Naive B cell (primary cell): ENCODE measurements at regions not wholly inside any gene's neighbourhood (a gene's known extent, or its start where the extent isn't known, plus 50 kb on each side); places are given as distances from the start of the nearest gene placed in this dataset.

Experiments used
- ATAC-seq, 2 donors: fragments of 150-1000 bp; cut with Tn5 transposase; 2 replicates each; pipeline ENCODE4 v1.10.0; 2021; ENCODE audit warnings: low read depth in 2 of 2, mild to moderate bottlenecking in 2 of 2, moderate library complexity in 2 of 2
- DNase-seq: peaks from one replicate; pipeline ENCODE4 v3.0.0; 2022
- H3K27ac Mint-ChIP-seq, 6 donors: one replicate each; pipeline ENCODE4 v1.8.0; 2020 to 2022; ENCODE audit warnings: mild to moderate bottlenecking in 6 of 6, mixed read lengths in 6 of 6, moderate library complexity in 5 of 6, inconsistent platforms in 2 of 6
- H3K27me3 Mint-ChIP-seq, 3 donors: one replicate each; pipeline ENCODE4 v1.8.0; 2021 to 2022; ENCODE audit warnings: mixed read lengths in 3 of 3, mild to moderate bottlenecking in 1 of 3
- H3K36me3 Mint-ChIP-seq, 2 donors: one replicate each; pipeline ENCODE4 v1.8.0; 2020 to 2022; ENCODE audit warnings: mixed read lengths in 2 of 2, inconsistent platforms in 1 of 2, mild to moderate bottlenecking in 1 of 2
- H3K4me1 Mint-ChIP-seq, 3 donors: one replicate each; pipeline ENCODE4 v1.8.0; 2020 to 2022; ENCODE audit warnings: mixed read lengths in 3 of 3, inconsistent platforms in 1 of 3, mild to moderate bottlenecking in 1 of 3, moderate library complexity in 1 of 3
- H3K4me3 Mint-ChIP-seq, 8 donors: one replicate each; pipeline ENCODE4 v1.8.0; 2020 to 2022; ENCODE audit warnings: mild to moderate bottlenecking in 8 of 8, mixed read lengths in 8 of 8, moderate library complexity in 8 of 8, inconsistent platforms in 2 of 8
- H3K9me3 Mint-ChIP-seq, 7 donors: one replicate each; pipeline ENCODE4 v1.8.0; 2020 to 2022; ENCODE audit warnings: mixed read lengths in 7 of 7, mild to moderate bottlenecking in 5 of 7, inconsistent platforms in 2 of 7, moderate library complexity in 1 of 7

DNA sequence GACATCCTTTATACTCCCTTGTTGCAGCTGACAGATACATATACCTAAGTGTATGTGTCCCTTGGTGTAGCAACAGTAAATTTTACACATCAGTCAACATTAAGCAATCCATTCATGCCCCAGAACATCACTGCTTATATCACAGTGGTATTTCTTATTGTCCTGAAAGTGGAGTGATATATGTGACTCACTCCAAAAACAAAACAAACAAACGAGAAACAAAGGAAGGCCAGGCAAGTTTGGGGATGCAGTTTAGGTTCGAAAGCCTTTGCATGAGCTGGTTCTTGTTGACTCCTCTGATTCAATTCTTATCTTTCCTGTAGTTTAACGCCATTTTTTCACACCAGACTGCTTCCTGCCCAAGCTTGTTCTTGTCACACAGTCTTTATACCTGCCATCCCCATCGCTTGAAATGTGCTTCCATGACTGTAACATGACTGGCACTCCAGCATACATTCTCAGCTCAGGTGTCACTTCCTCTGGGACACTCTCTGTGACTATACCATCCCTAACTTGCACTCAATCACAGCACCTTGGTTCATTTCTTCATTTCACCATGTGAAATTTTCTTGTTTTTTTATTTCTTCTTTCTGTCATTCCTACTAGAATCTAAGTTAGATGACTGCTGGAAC lies 125.0 kb upstream of the TSHZ2 start:
- Mint-ChIP-seq H3K36me3 (no peaks in the 10 kb centered on the region), H3K4me3 (no peak overlapping the region), H3K9me3 (peaks cover 0 to 7% (median 0%) of the 10 kb centered on the region in 7 donors), H3K27me3 (peaks cover 12 to 23% (median 14%) of the 10 kb centered on the region in 3 donors), H3K4me1 (no peaks in the 10 kb centered on the region), H3K27ac (no peak overlapping the region)
- ATAC-seq (no peak), DNase-seq (no peak)

DNA sequence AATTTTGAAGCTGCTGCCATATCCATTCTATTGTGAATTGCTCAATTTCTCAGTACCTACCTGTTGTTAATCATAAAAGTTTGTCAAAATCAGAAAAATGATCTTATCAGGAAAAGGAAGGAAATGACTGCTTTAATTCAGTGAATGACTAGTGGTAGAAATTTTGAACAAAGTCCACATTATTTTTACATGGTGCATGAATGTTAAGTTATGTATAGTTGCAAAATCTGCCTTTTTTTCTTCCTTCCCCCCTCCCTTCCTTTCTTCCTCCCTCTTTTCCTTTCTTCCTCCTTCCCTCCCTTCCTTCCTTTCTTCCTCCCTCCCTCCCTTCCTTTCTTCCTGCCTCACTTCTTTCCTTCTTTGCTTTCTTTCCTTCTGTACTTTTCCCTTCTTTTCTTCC lies 127.1 kb upstream of the TSHZ2 start:
- DNase-seq (no peak), ATAC-seq (no peak)
- Mint-ChIP-seq H3K4me1 (no peaks in the 10 kb centered on the region), H3K36me3 (no peaks in the 10 kb centered on the region), H3K4me3 (no peak overlapping the region), H3K9me3 (peaks cover 0 to 2% (median 0%) of the 10 kb centered on the region in 7 donors), H3K27me3 (peaks cover 12 to 23% (median 14%) of the 10 kb centered on the region in 3 donors), H3K27ac (no peak overlapping the region)

GRCh38 chr20:52843425-52843824 lies 128.7 kb upstream of the TSHZ2 start:
- H3K4me3 Mint-ChIP-seq: no peak overlapping the region
- no peaks in the 10 kb centered on the region for H3K36me3 Mint-ChIP-seq
- H3K27ac Mint-ChIP-seq: no peak overlapping the region
- ATAC-seq: no peak
- H3K9me3 Mint-ChIP-seq: peaks cover 0 to 4% (median 0%) of the 10 kb centered on the region in 7 donors
- H3K27me3 Mint-ChIP-seq: peaks cover 12 to 20% (median 14%) of the 10 kb centered on the region in 3 donors
- no peaks in the 10 kb centered on the region for H3K4me1 Mint-ChIP-seq
- DNase-seq: no peak

DNA sequence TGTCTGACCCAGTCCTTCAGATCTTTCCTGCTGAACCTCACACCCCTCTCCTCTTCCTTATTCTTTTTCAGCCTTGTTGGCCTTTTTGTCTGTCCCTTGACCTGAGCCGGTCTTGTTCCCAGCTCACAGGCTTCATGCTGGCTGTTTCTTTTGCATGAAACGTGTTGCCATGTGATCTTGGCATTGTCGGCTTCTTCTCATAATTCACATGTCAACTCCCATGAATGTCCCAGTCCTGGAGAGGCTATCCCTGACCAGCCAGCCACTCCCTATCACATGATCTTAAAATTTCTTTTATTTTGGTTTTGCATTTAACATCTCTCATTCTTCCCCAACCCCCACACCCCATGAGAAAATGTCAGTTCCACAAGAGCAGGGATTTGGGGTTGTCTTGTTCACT lies 131.2 kb upstream of the TSHZ2 start:
- no peak for ATAC-seq
- H3K9me3 Mint-ChIP-seq: peaks cover 0 to 4% (median 0%) of the 10 kb centered on the region in 7 donors
- H3K27ac Mint-ChIP-seq: no peak overlapping the region
- DNase-seq: no peak
- peaks cover 8 to 21% (median 12%) of the 10 kb centered on the region in 3 donors for H3K27me3 Mint-ChIP-seq
- no peaks in the 10 kb centered on the region for H3K36me3 Mint-ChIP-seq
- H3K4me1 Mint-ChIP-seq: no peaks in the 10 kb centered on the region
- no peak overlapping the region for H3K4me3 Mint-ChIP-seq

DNA sequence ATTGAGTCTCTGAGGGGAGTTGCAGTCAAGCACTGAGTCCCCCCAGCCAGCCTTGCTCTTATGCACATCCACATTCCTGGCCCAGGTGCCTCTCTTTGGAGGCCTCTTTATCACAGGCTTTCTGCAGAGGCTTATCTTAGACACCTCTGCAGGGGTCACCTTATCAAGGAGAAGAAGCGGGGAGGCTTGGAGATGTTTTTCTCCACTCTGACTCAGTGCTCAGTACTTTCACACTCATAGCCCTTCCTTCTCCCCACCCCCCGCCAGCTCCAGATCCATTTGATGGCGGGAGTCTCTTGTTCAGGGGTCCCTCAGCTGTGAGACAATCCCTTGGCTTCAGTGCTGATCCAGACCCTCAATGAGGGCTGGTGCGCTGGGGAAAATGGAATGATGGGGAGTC lies 132.1 kb upstream of the TSHZ2 start:
- H3K4me1 Mint-ChIP-seq: no peaks in the 10 kb centered on the region
- DNase-seq (no peak), ATAC-seq (no peak)
- peaks cover 0 to 4% (median 0%) of the 10 kb centered on the region in 7 donors for H3K9me3 Mint-ChIP-seq
- peaks cover 4 to 15% (median 7%) of the 10 kb centered on the region in 3 donors for H3K27me3 Mint-ChIP-seq
- H3K4me3 Mint-ChIP-seq: peak overlapping the region in 1 of 8 donors; percentile 34
- no peaks in the 10 kb centered on the region for H3K36me3 Mint-ChIP-seq
- H3K27ac Mint-ChIP-seq: no peak overlapping the region

DNA sequence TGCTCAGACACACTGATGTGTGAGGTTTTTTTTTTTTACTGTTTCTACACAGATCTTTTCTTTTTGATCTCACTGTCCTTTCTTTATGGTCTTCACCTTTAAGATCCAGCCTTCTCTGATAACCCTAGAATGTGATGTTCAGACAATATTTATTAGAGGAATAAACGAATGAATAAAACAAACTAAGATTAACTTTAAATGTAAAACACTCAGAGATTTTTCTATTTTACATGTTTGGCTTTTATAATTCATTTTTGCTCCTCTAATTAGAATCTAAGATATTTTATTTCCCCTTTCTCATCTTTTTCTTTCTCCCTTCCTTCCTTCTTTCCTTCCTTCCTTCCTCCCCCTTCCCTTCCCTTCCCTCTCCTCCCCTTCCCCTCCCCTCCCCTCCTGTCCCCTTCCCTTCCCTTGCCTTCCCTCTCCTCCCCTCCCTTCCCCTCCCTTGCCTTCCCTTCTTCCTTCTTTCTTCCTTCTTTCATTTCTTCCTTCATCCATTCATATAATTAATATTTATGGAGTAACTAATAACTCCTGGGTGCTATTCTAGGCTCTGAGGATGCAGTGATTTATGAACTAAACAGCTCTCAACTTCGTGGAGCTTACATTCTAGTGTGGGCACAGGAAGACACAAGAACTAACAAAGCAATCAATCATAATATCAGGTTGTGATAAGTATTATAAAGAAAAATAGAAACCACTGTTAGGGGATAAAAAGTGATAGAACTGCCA lies 133.5 kb upstream of the TSHZ2 start:
- DNase-seq: no peak
- no peaks in the 10 kb centered on the region for H3K4me1 Mint-ChIP-seq
- peaks cover 0 to 4% (median 0%) of the 10 kb centered on the region in 7 donors for H3K9me3 Mint-ChIP-seq
- peak overlapping the region in 1 of 6 donors; percentile 9 for H3K27ac Mint-ChIP-seq
- no peaks in the 10 kb centered on the region for H3K36me3 Mint-ChIP-seq
- H3K4me3 Mint-ChIP-seq: no peak overlapping the region
- ATAC-seq: no peak
- peaks cover 0 to 12% (median 10%) of the 10 kb centered on the region in 3 donors for H3K27me3 Mint-ChIP-seq

DNA sequence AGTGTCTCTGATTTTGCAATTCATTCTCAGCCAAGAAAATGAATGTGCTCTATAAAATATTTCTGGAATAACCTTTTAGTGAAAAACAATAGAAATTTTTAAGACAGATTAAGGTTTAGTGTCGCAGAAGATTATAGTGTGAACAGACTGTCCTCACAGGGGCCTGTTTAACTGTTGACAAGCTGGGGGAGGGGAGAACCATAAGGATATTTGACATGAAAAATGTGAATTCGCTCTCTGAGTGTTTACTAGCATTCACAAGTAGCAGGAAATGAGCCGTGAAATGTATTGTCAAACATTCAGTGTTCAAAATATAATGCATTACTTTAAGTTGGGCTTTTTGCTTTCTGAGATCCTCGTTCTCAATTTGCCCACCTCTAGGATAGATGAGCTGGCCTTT lies 134.8 kb upstream of the TSHZ2 start:
- Mint-ChIP-seq H3K27me3 (peaks cover 0 to 16% (median 7%) of the 10 kb centered on the region in 3 donors), H3K36me3 (no peaks in the 10 kb centered on the region), H3K27ac (no peak overlapping the region), H3K9me3 (peaks cover 0 to 4% (median 0%) of the 10 kb centered on the region in 7 donors), H3K4me3 (no peak overlapping the region), H3K4me1 (no peaks in the 10 kb centered on the region)
- DNase-seq (no peak), ATAC-seq (no peak)

DNA sequence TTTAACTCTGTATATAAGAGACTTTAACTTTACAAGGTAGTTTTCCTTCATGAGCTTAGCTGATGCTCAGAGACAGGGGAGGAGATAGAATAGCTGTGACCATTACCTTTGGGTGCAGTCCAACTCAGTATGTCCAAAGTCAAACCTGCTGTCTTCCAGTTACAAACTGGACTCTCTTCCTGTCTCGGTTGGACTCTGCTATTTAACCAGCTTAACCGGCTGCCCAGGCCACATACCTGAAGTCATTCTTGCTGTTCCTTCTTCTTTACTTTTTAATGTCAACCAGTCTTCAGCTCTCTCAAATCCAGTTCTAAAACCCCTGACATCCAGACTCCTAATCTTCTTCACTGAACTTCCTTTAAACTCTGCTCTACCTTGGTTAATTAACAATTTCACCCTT lies 138.3 kb upstream of the TSHZ2 start:
- Mint-ChIP-seq H3K36me3 (peaks cover 0 to 5% of the 10 kb centered on the region in 2 donors), H3K27me3 (peaks cover 5 to 16% (median 7%) of the 10 kb centered on the region in 3 donors), H3K9me3 (peaks cover under 1 to 23% (median 5%) of the 10 kb centered on the region in 7 donors), H3K4me3 (no peak overlapping the region), H3K4me1 (no peaks in the 10 kb centered on the region), H3K27ac (no peak overlapping the region)
- ATAC-seq (no peak), DNase-seq (no peak)

- Mint-ChIP-seq H3K4me3 (no peak overlapping the region), H3K36me3 (peaks cover 0 to 5% of the 10 kb centered on the region in 2 donors), H3K9me3 (peaks cover 4 to 30% (median 5%) of the 10 kb centered on the region in 7 donors), H3K4me1 (no peaks in the 10 kb centered on the region), H3K27me3 (peaks cover 5 to 16% (median 7%) of the 10 kb centered on the region in 3 donors), H3K27ac (no peak overlapping the region)
- no peak for DNase-seq
- no peak for ATAC-seq
These were observed 139.9 kb upstream of the TSHZ2 start for GRCh38 chr20:52832151-52832774.

DNA sequence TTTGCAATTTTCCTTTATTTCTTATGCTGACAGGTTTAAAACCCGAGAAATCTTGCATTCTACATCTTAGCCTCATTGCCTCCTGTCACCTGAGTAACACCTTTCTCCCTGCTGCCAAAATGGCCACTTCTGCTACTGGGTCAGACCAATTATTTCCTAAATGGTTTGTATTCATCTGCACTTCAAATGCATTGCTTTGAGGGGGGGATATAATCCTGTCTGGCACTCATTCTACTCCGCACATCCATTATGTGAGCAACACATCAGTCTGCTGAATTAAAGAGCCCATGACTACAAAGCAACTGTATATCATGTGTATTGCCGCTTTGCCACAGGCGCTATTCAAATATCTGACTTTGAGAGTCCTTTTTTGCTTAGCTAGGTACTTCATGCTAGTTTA lies 141.6 kb upstream of the TSHZ2 start:
- Mint-ChIP-seq H3K27me3 (peaks cover 0 to 12% (median 5%) of the 10 kb centered on the region in 3 donors), H3K27ac (no peak overlapping the region), H3K4me1 (no peaks in the 10 kb centered on the region), H3K4me3 (no peak overlapping the region), H3K9me3 (peaks cover 5 to 40% (median 9%) of the 10 kb centered on the region in 7 donors), H3K36me3 (peaks cover 0 to 5% of the 10 kb centered on the region in 2 donors)
- no peak for DNase-seq
- no peak for ATAC-seq

DNA sequence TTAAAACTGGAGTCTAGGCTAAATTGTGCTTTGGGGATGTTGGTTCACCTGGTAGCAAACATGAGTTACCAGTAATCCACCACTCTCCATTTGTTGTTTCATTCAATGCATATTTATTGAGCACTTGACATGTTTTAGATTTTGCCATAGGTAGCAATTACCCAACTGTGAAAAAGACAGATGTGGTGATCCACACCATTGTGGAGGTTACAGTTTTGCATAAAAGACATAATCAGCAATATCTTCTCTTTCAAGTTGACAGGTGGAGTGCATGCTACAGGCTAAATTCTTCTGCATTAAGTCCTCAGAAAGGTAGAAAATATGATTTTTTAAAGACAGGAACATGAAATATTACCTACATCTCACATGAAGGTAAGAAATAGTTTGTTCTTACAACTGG lies 143.0 kb upstream of the TSHZ2 start:
- DNase-seq (no peak), ATAC-seq (no peak)
- no peak overlapping the region for H3K4me3 Mint-ChIP-seq
- H3K9me3 Mint-ChIP-seq: peaks cover 5 to 45% (median 9%) of the 10 kb centered on the region in 7 donors
- H3K36me3 Mint-ChIP-seq: peaks cover 0 to 5% of the 10 kb centered on the region in 2 donors
- peaks cover 0 to 9% (median 5%) of the 10 kb centered on the region in 3 donors for H3K27me3 Mint-ChIP-seq
- no peaks in the 10 kb centered on the region for H3K4me1 Mint-ChIP-seq
- H3K27ac Mint-ChIP-seq: no peak overlapping the region

DNA sequence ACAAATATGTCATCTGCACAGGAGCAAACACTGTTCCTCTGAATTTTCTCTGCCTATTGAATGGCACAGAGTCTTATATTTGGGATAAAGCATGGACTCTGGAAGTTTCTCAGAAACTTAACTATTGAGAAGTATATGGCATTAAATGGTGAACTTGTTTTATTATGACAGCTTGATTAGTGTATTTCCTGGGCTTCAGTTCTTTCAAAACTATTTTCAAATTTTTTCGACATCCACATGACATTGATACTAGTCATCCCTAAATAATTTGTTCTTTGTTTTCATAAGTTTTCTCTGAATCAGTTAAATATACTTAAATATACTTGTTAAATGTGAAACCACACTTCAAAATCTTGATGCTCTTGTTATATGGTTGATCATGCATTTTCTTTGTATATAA lies 144.0 kb upstream of the TSHZ2 start:
- no peak overlapping the region for H3K27ac Mint-ChIP-seq
- H3K27me3 Mint-ChIP-seq: peaks cover 0 to 5% (median 1%) of the 10 kb centered on the region in 3 donors
- peaks cover 5 to 45% (median 9%) of the 10 kb centered on the region in 7 donors for H3K9me3 Mint-ChIP-seq
- ATAC-seq: no peak
- no peaks in the 10 kb centered on the region for H3K4me1 Mint-ChIP-seq
- H3K4me3 Mint-ChIP-seq: no peak overlapping the region
- no peak for DNase-seq
- peaks cover 0 to 5% of the 10 kb centered on the region in 2 donors for H3K36me3 Mint-ChIP-seq

DNA sequence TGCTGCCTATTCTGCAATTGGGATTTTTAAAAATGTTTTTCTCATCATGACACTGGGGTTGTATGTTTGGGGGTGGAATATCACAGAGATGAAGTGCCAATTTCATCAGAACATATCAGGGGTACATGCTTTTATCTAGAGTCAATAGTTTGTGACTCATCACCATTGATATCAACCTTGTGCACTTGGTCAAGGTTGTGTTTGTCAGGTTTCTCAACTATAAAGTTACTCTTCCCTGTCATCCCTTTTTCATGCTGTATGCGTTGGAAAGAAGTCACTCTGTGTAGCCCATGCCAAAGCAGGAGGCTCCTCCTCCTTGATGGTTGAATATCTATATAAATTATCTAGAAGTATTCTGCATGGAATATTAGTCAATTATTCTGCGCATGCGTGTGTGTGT lies 145.4 kb upstream of the TSHZ2 start:
- ATAC-seq (no peak), DNase-seq (no peak)
- H3K4me3 Mint-ChIP-seq: no peak overlapping the region
- H3K36me3 Mint-ChIP-seq: peaks cover 0 to 5% of the 10 kb centered on the region in 2 donors
- peaks cover 0 to 5% (median 0%) of the 10 kb centered on the region in 3 donors for H3K27me3 Mint-ChIP-seq
- no peaks in the 10 kb centered on the region for H3K4me1 Mint-ChIP-seq
- H3K9me3 Mint-ChIP-seq: peaks cover 5 to 45% (median 9%) of the 10 kb centered on the region in 7 donors
- no peak overlapping the region for H3K27ac Mint-ChIP-seq
